HEK293T (cell line): ENCODE measurements at regions not wholly inside any gene's neighbourhood (a gene's known extent, or its start where the extent isn't known, plus 50 kb on each side); places are given as distances from the start of the nearest gene placed in this dataset.

Experiments used
- BHLHE40 ChIP-seq: fragments of 450-650 bp; IDR thresholded peaks from 2 replicates; pipeline ENCODE4 v1.6.1; 2016; ENCODE audit warnings: mild to moderate bottlenecking, moderate library complexity, borderline replicate concordance
- ELF4 ChIP-seq: fragments of 450-650 bp; IDR thresholded peaks from 2 replicates; pipeline ENCODE4 v1.6.1; 2017; ENCODE audit warnings: antibody characterized with exemption
- FOXK2 ChIP-seq: fragments of 450-650 bp; IDR thresholded peaks from 2 replicates; pipeline ENCODE4 v1.6.1; 2016; ENCODE audit warnings: mild to moderate bottlenecking
- FOXM1 ChIP-seq: fragments of 450-650 bp; IDR thresholded peaks from 2 replicates; pipeline ENCODE4 v1.6.1; 2017; ENCODE audit warnings: mild to moderate bottlenecking, borderline replicate concordance
- HDGF ChIP-seq: fragments of 450-650 bp; IDR thresholded peaks from 2 replicates; pipeline ENCODE4 v1.6.1; 2017; ENCODE audit warnings: antibody characterized with exemption, borderline replicate concordance
- L3MBTL2 ChIP-seq: fragments of 450-650 bp; conservative IDR thresholded peaks from 2 replicates; pipeline ENCODE4 v1.6.1; 2016; ENCODE audit warnings: mild to moderate bottlenecking
- SP1 ChIP-seq: fragments of 450-650 bp; IDR thresholded peaks from 2 replicates; pipeline ENCODE4 v1.6.1; 2017
- SUZ12 ChIP-seq: fragments of 450-650 bp; IDR thresholded peaks from 2 replicates; pipeline ENCODE4 v1.6.1; 2016; ENCODE audit warnings: mild to moderate bottlenecking
- TARDBP ChIP-seq: fragments of 450-650 bp; IDR thresholded peaks from 2 replicates; pipeline ENCODE4 v1.6.1; 2016
- ZNF384 ChIP-seq: fragments of 450-650 bp; IDR thresholded peaks from 2 replicates; pipeline ENCODE4 v1.6.1; 2016
- TF ChIP-seq, protein P1 (sequence below): fragments of 450-650 bp; IDR thresholded peaks from 2 replicates; pipeline ENCODE4 v1.6.1; 2016

DNA sequence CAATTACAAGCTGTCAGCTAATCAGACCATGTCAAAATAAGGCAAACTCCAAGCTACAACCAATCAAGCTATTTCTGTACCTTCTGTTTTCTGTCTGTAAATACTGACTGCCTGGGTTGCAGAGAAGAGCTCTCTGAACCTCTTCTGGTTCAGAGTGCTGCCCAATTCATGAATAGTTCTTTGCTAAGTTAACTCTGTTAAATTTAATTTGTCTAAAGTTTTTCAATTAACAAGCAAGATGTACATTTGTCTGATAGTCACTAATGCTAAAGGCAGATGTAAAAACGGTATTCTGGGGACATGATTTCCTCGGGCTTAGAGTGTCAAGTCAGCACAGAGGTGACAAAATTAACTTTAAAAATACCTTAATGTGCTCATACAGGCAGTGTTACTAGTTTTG is 408.3 kb upstream of the CLINT1 start:
- TF ChIP-seq SUZ12 (no peak), ZNF384 (no peak), HDGF (no peak), SP1 (no peak), FOXK2 (no peak), L3MBTL2 (no peak), ELF4 (no peak), BHLHE40 (no peak), FOXM1 (no peak), TARDBP (no peak)
- TF ChIP-seq, protein P1, sequence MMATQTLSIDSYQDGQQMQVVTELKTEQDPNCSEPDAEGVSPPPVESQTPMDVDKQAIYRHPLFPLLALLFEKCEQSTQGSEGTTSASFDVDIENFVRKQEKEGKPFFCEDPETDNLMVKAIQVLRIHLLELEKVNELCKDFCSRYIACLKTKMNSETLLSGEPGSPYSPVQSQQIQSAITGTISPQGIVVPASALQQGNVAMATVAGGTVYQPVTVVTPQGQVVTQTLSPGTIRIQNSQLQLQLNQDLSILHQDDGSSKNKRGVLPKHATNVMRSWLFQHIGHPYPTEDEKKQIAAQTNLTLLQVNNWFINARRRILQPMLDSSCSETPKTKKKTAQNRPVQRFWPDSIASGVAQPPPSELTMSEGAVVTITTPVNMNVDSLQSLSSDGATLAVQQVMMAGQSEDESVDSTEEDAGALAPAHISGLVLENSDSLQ: no peak
